ENCODE measurements at regions not wholly inside any gene's neighbourhood (a gene's known extent, or its start where the extent isn't known, plus 50 kb on each side); places are given as distances from the start of the nearest gene placed in this dataset.

DNA sequence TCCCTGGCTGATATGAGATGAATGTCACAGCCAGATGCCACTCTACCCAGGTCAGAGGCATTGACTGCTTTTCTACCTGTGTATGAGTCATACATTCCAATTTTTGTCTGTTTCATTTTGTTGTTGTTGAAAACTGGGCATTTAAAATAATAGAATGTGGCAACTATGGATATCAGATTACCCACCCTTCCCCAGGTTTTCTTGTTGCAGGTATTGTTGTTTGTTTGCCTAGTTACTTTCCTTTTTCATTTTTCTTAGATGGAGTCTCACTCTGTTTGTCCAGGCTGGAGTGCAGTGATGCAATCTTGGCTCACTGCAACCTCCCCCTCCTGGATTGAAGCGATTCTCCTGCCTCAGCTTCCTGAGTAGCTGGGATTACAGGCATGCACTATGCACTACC lies 70.2 kb downstream of the LRRC30 start:
- ChIA-PET RAD21 (ENCODE audit: unreplicated experiment) (no interaction called here), POLR2A (no interaction called here), CTCF (no interaction called here), SMC1A (ENCODE audit: uncharacterized antibody, unreplicated experiment) (no interaction called here)
- no peak for FAIRE-seq
- H3K9ac ChIP-seq (ENCODE audit: control insufficient read depth, insufficient read depth, low read length) = no peak overlapping the region
- no peak for ATAC-seq
- no peaks in the 10 kb centered on the region for H3K36me3 ChIP-seq (ENCODE audit: control insufficient read depth in 2 of 2, insufficient read depth in 2 of 2, low read length in 1 of 2)
- no peaks in the 10 kb centered on the region for H3K9me3 ChIP-seq (replicated peaks; ENCODE audit: control insufficient read depth, insufficient read depth, low read length)
- in situ Hi-C loops (cut with MboI) (no loop called here), intact Hi-C loops (cut with micrococcal nuclease; ENCODE audit: unreplicated experiment) (no loop called here)
- WGBS (ENCODE audit: insufficient coverage, insufficient replicate concordance, low lambda C conversion rate, missing lambda C conversion rate) = 23% methylated on average over 1 of the region's 1 CpG
- no peaks in the 10 kb centered on the region for H3K27me3 ChIP-seq (replicated peaks in 1 of 2; ENCODE audit: control insufficient read depth in 2 of 2, insufficient read depth in 2 of 2, low read length in 1 of 2)
- TF ChIP-seq SMC3 (IDR thresholded peaks at IDR 0.05; ENCODE audit: borderline replicate concordance, low read length) = no peak
- TF ChIP-seq, protein P1, sequence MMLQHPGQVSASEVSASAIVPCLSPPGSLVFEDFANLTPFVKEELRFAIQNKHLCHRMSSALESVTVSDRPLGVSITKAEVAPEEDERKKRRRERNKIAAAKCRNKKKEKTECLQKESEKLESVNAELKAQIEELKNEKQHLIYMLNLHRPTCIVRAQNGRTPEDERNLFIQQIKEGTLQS (IDR thresholded peaks at IDR 0.05; ENCODE audit: borderline replicate concordance, extremely low read depth, low read depth, low read length) = no peak
- no peak for TF ChIP-seq SREBF1 (IDR thresholded peaks at IDR 0.05; ENCODE audit: low read length)
- TF ChIP-seq, protein P2, sequence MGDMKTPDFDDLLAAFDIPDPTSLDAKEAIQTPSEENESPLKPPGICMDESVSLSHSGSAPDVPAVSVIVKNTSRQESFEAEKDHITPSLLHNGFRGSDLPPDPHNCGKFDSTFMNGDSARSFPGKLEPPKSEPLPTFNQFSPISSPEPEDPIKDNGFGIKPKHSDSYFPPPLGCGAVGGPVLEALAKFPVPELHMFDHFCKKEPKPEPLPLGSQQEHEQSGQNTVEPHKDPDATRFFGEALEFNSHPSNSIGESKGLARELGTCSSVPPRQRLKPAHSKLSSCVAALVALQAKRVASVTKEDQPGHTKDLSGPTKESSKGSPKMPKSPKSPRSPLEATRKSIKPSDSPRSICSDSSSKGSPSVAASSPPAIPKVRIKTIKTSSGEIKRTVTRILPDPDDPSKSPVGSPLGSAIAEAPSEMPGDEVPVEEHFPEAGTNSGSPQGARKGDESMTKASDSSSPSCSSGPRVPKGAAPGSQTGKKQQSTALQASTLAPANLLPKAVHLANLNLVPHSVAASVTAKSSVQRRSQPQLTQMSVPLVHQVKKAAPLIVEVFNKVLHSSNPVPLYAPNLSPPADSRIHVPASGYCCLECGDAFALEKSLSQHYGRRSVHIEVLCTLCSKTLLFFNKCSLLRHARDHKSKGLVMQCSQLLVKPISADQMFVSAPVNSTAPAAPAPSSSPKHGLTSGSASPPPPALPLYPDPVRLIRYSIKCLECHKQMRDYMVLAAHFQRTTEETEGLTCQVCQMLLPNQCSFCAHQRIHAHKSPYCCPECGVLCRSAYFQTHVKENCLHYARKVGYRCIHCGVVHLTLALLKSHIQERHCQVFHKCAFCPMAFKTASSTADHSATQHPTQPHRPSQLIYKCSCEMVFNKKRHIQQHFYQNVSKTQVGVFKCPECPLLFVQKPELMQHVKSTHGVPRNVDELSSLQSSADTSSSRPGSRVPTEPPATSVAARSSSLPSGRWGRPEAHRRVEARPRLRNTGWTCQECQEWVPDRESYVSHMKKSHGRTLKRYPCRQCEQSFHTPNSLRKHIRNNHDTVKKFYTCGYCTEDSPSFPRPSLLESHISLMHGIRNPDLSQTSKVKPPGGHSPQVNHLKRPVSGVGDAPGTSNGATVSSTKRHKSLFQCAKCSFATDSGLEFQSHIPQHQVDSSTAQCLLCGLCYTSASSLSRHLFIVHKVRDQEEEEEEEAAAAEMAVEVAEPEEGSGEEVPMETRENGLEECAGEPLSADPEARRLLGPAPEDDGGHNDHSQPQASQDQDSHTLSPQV (IDR thresholded peaks at IDR 0.05) = no peak
- TF ChIP-seq NR2C1 (IDR thresholded peaks at IDR 0.05) = no peak
- TF ChIP-seq ZNF207 (IDR thresholded peaks at IDR 0.05; ENCODE audit: borderline replicate concordance) = no peak
- TF ChIP-seq PAX8 (IDR thresholded peaks at IDR 0.05) = no peak
- no peak for TF ChIP-seq RUNX3 (IDR thresholded peaks at IDR 0.05; ENCODE audit: low read length)
- TF ChIP-seq, protein P3, sequence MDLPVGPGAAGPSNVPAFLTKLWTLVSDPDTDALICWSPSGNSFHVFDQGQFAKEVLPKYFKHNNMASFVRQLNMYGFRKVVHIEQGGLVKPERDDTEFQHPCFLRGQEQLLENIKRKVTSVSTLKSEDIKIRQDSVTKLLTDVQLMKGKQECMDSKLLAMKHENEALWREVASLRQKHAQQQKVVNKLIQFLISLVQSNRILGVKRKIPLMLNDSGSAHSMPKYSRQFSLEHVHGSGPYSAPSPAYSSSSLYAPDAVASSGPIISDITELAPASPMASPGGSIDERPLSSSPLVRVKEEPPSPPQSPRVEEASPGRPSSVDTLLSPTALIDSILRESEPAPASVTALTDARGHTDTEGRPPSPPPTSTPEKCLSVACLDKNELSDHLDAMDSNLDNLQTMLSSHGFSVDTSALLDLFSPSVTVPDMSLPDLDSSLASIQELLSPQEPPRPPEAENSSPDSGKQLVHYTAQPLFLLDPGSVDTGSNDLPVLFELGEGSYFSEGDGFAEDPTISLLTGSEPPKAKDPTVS (IDR thresholded peaks at IDR 0.05; ENCODE audit: low read depth, low read length) = no peak
- TF ChIP-seq TAF1 (IDR thresholded peaks at IDR 0.05; ENCODE audit: borderline replicate concordance, low read depth, low read length) = no peak
- no peak for TF ChIP-seq CHD4 (IDR thresholded peaks at IDR 0.05)
- no peak for TF ChIP-seq SIX5 (IDR thresholded peaks at IDR 0.05; ENCODE audit: low read depth, low read length, severe bottlenecking)
- TF ChIP-seq, protein P4, sequence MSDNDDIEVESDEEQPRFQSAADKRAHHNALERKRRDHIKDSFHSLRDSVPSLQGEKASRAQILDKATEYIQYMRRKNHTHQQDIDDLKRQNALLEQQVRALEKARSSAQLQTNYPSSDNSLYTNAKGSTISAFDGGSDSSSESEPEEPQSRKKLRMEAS (IDR thresholded peaks at IDR 0.05; ENCODE audit: low read depth, low read length) = no peak
- TF ChIP-seq FOXK2 (IDR thresholded peaks at IDR 0.05) = no peak
- TF ChIP-seq HDAC6 (IDR thresholded peaks at IDR 0.05; ENCODE audit: unreplicated experiment) = no peak
- TF ChIP-seq CHD2 (IDR thresholded peaks at IDR 0.05; ENCODE audit: borderline replicate concordance, low read depth, low read length) = no peak
- no peak for TF ChIP-seq TCF7 (IDR thresholded peaks at IDR 0.05; ENCODE audit: borderline replicate concordance)
- no peak for TF ChIP-seq BHLHE40 (IDR thresholded peaks at IDR 0.05; ENCODE audit: borderline replicate concordance in 1 of 2, low read depth in 2 of 2, low read length in 1 of 2)
- TF ChIP-seq NR2C2 (IDR thresholded peaks at IDR 0.05; ENCODE audit: borderline replicate concordance, control insufficient read depth, insufficient read length, low read depth) = no peak
- no peaks in the 10 kb centered on the region for H4K20me1 ChIP-seq (ENCODE audit: control insufficient read depth, insufficient read depth)
- H2AFZ ChIP-seq (ENCODE audit: control insufficient read depth, low read depth, low read length) = no peak overlapping the region
- no peak overlapping the region for H3K27ac ChIP-seq (ENCODE audit: control insufficient read depth, insufficient read depth)
- no peak for DNase-seq (ENCODE audit: low read depth, low spot score)
- BruUV-seq (replicated peaks) = no TSS peak
- H3K4me1 ChIP-seq (ENCODE audit: control insufficient read depth, insufficient read depth, low read length) = no peaks in the 10 kb centered on the region
- no peak overlapping the region for H3K4me3 ChIP-seq
- H3K79me2 ChIP-seq (ENCODE audit: control insufficient read depth, insufficient read depth, low read length) = no peaks in the 10 kb centered on the region
- H3K4me2 ChIP-seq (ENCODE audit: control insufficient read depth, insufficient read depth) = no peak overlapping the region
